Stomach (tissue), 8 donors: ENCODE measurements at regions not wholly inside any gene's neighbourhood (a gene's known extent, or its start where the extent isn't known, plus 50 kb on each side); places are given as distances from the start of the nearest gene placed in this dataset.

ENCODE experiments used
- DNase-seq, 2 donors: peaks; one replicate each; pipeline versions ENCODE4 v3.0.0 to v3.0.0-alpha.2; 2013 to 2019
- H3K27ac ChIP-seq, 5 donors: fragments of 200-600 bp in 4 of 5; sonication (generic) in 4 of 5; one replicate each; pipeline ENCODE4 v1.5.1; 2013 to 2019; ENCODE audit warnings: mild to moderate bottlenecking in 1 of 5, moderate library complexity in 1 of 5
- H3K27me3 ChIP-seq, 3 donors: fragments of 200-600 bp; sonication (generic); one replicate each; pipeline ENCODE4 v1.5.1; 2017 to 2019; ENCODE audit warnings: mixed run types in 1 of 3
- H3K36me3 ChIP-seq, 4 donors: fragments of 200-600 bp; sonication (generic); 1 replicate in 3 of 4; 2 replicates in 1 of 4; pipeline ENCODE4 v1.5.1; 2016 to 2019
- H3K4me1 ChIP-seq, 4 donors: fragments of 200-600 bp; sonication (generic); one replicate each; pipeline ENCODE4 v1.5.1; 2016 to 2019
- H3K4me3 ChIP-seq, 4 donors: fragments of 200-600 bp; sonication (generic) in 3 of 4; one replicate each; pipeline ENCODE4 v1.5.1; 2016 to 2019; ENCODE audit warnings: mild to moderate bottlenecking in 1 of 4
- H3K9me3 ChIP-seq, 4 donors: fragments of 200-600 bp; sonication (generic); one replicate each; pipeline ENCODE4 v1.5.1; 2016 to 2019
- CTCF ChIP-seq, 7 experiments: fragments of 450-650 bp in 4 of 7; fragments of 200-600 bp in 3 of 7; sonication (generic) in 3 of 7; IDR thresholded peaks; one replicate each; pipeline ENCODE4 v1.5.1; 2016 to 2019; ENCODE audit warnings: antibody characterized with exemption in 7 of 7, control low read depth in 2 of 7, mild to moderate bottlenecking in 1 of 7
- EP300 ChIP-seq: sonication (generic); formaldehyde crosslinking; IDR thresholded peaks from one replicate; pipeline ENCODE4 v1.6.1; 2017; ENCODE audit warnings: antibody characterized with exemption
- POLR2A ChIP-seq, 4 donors: fragments of 450-650 bp; IDR thresholded peaks; one replicate each; pipeline ENCODE4 v1.6.1; 2016; ENCODE audit warnings: antibody characterized with exemption in 4 of 4, control low read depth in 2 of 4, mild to moderate bottlenecking in 1 of 4, moderate library complexity in 1 of 4
- POLR2AphosphoS5 ChIP-seq, 3 donors: sonication (generic); formaldehyde crosslinking; IDR thresholded peaks; one replicate each; pipeline ENCODE4 v1.6.1; 2016; ENCODE audit warnings: antibody characterized with exemption in 3 of 3
- WGBS, 5 donors: extraction: QIAGEN DNeasy Blood & Tissue Kit in 3 of 5; methylation state at CpG; one replicate each; pipeline versions ENCODE4 v1.1.5 to v1.1.7; 2013 to 2018; 5-methylcytosine and 5-hydroxymethylcytosine counted together
- intact Hi-C: fragments of 100-400 bp; cut with DNase I; formaldehyde crosslinking; loops from one replicate; pipeline ENCODE4 v1.15.1; 2023; ENCODE audit warnings: low total_unique reads
- donor health status: healthy with polysubstance abuse.
- donor health status: Bipolar disorder and iron deficiency.
- donor health status: healthy.

GRCh38 chr11:26021017-26021416 is 310.9 kb upstream of the ANO3 start:
- Histone ChIP-seq H3K27me3 (no peaks in the 10 kb centered on the region), H3K27ac (no peak overlapping the region), H3K9me3 (no peaks in the 10 kb centered on the region), H3K4me3 (no peak overlapping the region), H3K4me1 (peaks cover 0 to 7% (median 3%) of the 10 kb centered on the region in 4 donors), H3K36me3 (no peaks in the 10 kb centered on the region)
- WGBS, 5 donors: 33 to 65% (median 42%) methylated on average over 1 of the region's 1 CpG
- no peak for DNase-seq
- intact Hi-C loops: no loop called here
- TF ChIP-seq POLR2AphosphoS5 (IDR thresholded peaks at IDR 0.05) (no peak), POLR2A (IDR thresholded peaks at IDR 0.05) (no peak), EP300 (no peak), CTCF (IDR thresholded peaks at IDR 0.05) (no peak)

GRCh38 chr11:26023057-26023456 is 308.9 kb upstream of the ANO3 start:
- 87 to 94% (median 92%) methylated on average over 2 of the region's 2 CpGs for WGBS, 5 donors
- no peak overlapping the region for H3K27ac ChIP-seq
- no peak overlapping the region for H3K4me3 ChIP-seq
- intact Hi-C loops: no loop called here
- H3K9me3 ChIP-seq: no peaks in the 10 kb centered on the region
- TF ChIP-seq CTCF (IDR thresholded peaks at IDR 0.05) (no peak), POLR2AphosphoS5 (IDR thresholded peaks at IDR 0.05) (no peak), EP300 (no peak), POLR2A (IDR thresholded peaks at IDR 0.05) (no peak)
- no peak for DNase-seq
- H3K36me3 ChIP-seq: no peaks in the 10 kb centered on the region
- H3K27me3 ChIP-seq: no peaks in the 10 kb centered on the region
- H3K4me1 ChIP-seq: peaks cover 0 to 3% (median under 1%) of the 10 kb centered on the region in 4 donors

- 87 to 98% (median 94%) methylated on average over 2 of the region's 2 CpGs for WGBS, 5 donors
- TF ChIP-seq EP300 (no peak), CTCF (IDR thresholded peaks at IDR 0.05) (no peak), POLR2A (IDR thresholded peaks at IDR 0.05) (no peak), POLR2AphosphoS5 (IDR thresholded peaks at IDR 0.05) (no peak)
- H3K36me3 ChIP-seq: no peaks in the 10 kb centered on the region
- intact Hi-C loops: no loop called here
- no peak for DNase-seq
- H3K9me3 ChIP-seq: no peaks in the 10 kb centered on the region
- H3K4me1 ChIP-seq: no peaks in the 10 kb centered on the region
- H3K27ac ChIP-seq: no peak overlapping the region
- H3K27me3 ChIP-seq: no peaks in the 10 kb centered on the region
- H3K4me3 ChIP-seq: no peak overlapping the region
These were observed 306.3 kb upstream of the ANO3 start for GRCh38 chr11:26025676-26026075.

GRCh38 chr11:26026078-26026477 is 305.9 kb upstream of the ANO3 start:
- DNase-seq: no peak
- TF ChIP-seq EP300: no peak
- TF ChIP-seq POLR2AphosphoS5 (IDR thresholded peaks at IDR 0.05): no peak
- no peak for TF ChIP-seq CTCF (IDR thresholded peaks at IDR 0.05)
- TF ChIP-seq POLR2A (IDR thresholded peaks at IDR 0.05): no peak
- no peak overlapping the region for H3K27ac ChIP-seq
- no peaks in the 10 kb centered on the region for H3K9me3 ChIP-seq
- no peaks in the 10 kb centered on the region for H3K27me3 ChIP-seq
- H3K4me3 ChIP-seq: no peak overlapping the region
- no peaks in the 10 kb centered on the region for H3K4me1 ChIP-seq
- no peaks in the 10 kb centered on the region for H3K36me3 ChIP-seq
- intact Hi-C loops: no loop called here
- 68 to 90% (median 84%) methylated on average over 1 of the region's 1 CpG for WGBS, 5 donors

GRCh38 chr11:26027887-26028286 is 304.0 kb upstream of the ANO3 start:
- Histone ChIP-seq H3K4me1 (no peaks in the 10 kb centered on the region), H3K9me3 (no peaks in the 10 kb centered on the region), H3K4me3 (no peak overlapping the region), H3K36me3 (no peaks in the 10 kb centered on the region), H3K27me3 (no peaks in the 10 kb centered on the region), H3K27ac (no peak overlapping the region)
- intact Hi-C loops: no loop called here
- DNase-seq: no peak
- TF ChIP-seq POLR2AphosphoS5 (IDR thresholded peaks at IDR 0.05) (no peak), POLR2A (IDR thresholded peaks at IDR 0.05) (no peak), EP300 (no peak), CTCF (IDR thresholded peaks at IDR 0.05) (no peak)
